Activated naive CD4-positive, alpha-beta T cell treated with Interleukin-2 at 50 U/mL for 16 hours (primary cell): ENCODE measurements at regions not wholly inside any gene's neighbourhood (a gene's known extent, or its start where the extent isn't known, plus 50 kb on each side); places are given as distances from the start of the nearest gene placed in this dataset.

Experiments used
- DNase-seq: peaks from one replicate; pipeline ENCODE4 v3.0.0-alpha.2; 2020

DNA sequence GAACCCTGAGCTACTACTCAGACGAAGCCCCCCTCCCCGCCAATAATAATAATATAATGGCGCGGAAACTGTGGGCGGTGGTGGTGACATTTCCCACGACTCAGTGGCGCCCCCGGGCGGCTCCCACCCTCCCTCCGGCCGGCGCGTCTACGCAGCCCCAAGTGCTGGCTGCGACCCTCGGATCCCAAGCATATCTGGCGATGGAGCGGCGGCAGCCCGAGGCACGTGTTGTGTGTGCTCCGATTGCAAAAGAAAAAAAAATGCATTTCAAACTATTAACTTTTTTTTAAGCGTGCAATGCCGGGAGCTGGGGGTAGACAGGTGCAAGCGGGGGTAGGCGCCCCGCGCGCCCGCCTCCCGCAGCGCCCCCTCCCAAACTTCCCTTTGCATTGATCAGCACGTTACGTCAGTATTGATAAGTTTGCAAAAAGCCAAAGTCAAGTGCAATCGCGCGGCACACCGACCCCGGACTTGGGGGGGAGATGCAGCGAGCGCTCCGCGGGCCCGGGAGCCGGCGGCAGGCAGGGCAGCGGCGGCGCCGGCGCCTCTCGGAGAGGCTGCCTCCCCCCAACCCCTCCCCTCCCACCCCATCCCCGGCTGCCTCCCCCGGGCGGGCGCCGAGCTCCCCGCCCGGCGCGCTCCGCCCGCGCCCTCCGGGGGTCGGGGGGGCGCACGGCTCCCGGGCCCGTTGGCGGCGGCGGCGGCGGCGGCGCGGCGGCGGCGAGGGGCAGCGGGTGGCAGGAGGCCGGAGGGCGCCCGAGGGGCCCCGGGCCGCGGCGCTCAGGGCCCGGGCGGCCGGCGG, 113.1 kb upstream of the MYL2 start:
- no peak for DNase-seq

GRCh38 chr12:111032591-111032919, 112.2 kb upstream of the MYL2 start:
- no peak for DNase-seq

- DNase-seq = no peak
These were observed 111.7 kb upstream of the MYL2 start for GRCh38 chr12:111031916-111032590.

DNA sequence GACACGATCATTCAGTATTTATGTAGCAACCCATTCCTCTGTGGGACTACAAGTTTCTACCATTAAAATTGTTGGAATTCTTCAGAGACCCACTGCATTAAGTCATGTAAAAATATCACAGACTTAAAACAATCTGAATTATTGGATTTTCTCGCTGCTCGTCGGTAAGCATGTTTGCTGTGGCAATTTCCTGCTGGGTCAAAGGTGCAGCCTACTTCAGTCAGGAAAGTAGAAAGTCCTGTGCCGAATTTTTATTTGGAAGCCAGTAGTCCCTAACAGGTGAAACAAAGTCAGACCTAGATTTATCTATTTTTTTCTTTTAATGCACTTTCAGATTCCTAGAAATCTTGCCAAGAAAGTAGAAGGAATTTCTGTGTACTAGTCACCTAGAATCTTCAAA, 110.4 kb upstream of the MYL2 start:
- no peak for DNase-seq

- no peak for DNase-seq
These were observed 109.4 kb upstream of the MYL2 start for GRCh38 chr12:111029732-111030131.

GRCh38 chr12:111029305-111029704, 108.9 kb upstream of the MYL2 start:
- DNase-seq = no peak

DNA sequence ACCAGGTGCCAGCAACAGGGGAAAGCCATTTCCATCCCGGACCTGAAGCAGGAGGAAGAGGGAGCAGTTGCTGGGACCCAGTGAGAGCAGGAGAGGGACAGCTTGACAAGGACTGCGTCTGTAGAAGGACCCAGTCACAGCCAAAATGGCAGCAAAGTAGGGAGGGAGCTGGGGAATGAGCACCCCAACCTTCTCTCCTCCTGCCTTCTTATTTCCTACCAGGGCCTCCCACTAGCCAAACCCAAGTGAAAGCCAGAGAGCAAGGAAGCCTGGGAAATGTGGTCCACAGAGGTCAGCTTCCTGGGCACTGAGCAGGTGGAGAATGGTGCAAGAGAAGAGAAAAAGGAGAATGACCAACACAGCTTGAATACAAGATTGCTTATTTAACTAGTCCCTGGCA, 108.5 kb upstream of the MYL2 start:
- DNase-seq = no peak

DNA sequence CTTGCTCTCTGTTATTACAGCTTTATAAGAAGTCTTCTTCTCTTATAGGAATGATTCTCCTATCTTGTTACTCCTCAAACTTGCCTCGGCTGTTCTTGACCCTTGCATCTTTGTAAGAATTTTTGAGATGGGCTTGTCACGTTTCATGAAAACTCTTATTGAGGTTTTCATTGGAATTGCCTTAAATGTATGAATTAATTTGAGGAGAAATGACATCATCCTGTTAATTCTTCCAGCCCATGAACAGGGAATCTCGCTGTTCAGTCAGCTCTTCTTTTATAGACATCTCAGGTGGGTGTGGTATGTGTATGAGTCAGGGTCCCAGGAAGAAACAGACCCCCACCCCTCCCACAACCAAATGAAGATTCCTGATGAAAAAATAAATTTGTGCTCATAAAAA, 107.1 kb upstream of the MYL2 start:
- DNase-seq = no peak

GRCh38 chr12:111025792-111026430, 105.5 kb upstream of the MYL2 start:
- DNase-seq = no peak

DNA sequence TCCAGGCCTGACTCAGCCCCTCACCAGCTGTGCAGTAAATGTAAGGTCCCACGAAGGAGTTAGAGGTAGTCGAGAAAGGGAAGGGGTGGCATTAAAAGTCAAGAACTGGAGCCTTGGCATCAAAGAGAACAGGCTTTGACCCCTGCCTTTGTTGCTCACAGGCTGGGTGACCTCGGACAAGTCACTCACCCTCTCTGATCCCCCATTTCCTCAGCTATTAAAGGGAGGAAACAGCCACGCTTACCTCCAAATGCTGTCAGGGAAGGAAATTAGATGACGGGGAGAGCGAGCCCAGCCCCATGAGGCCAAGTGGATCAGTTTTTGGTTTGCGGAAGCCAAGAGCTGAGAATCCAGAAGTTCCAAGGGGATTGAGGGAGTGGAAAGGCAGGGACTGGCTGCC, 104.9 kb upstream of the MYL2 start:
- no peak for DNase-seq

- peak; percentile 31 for DNase-seq
These were observed 103.9 kb upstream of the MYL2 start for GRCh38 chr12:111024205-111024801.

DNA sequence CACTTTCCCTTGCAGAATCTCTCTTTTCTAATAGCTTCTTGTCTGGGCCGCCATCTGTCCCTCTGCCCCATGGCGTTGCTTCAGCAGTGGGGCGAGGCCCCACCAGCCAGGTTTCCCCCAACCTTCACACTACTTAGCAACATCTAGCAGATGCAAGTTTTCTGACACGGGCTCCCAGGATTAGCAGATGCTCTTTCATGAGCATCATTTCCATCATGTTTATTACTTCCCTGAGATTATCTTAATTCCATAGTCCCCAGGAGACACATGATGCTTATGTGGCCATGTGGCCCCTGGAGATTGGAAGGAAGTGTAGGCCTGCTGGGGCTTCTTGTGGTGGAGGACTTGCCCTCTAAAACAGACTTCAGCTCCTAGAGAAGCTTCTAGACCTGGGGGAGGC, 102.0 kb upstream of the MYL2 start:
- DNase-seq = no peak

- no peak for DNase-seq
These were observed 94.2 kb upstream of the MYL2 start for GRCh38 chr12:111014547-111014946.

- DNase-seq = no peak
These were observed 92.5 kb upstream of the MYL2 start for GRCh38 chr12:111012918-111013317.

GRCh38 chr12:111011999-111012600, 91.7 kb upstream of the MYL2 start:
- no peak for DNase-seq

DNA sequence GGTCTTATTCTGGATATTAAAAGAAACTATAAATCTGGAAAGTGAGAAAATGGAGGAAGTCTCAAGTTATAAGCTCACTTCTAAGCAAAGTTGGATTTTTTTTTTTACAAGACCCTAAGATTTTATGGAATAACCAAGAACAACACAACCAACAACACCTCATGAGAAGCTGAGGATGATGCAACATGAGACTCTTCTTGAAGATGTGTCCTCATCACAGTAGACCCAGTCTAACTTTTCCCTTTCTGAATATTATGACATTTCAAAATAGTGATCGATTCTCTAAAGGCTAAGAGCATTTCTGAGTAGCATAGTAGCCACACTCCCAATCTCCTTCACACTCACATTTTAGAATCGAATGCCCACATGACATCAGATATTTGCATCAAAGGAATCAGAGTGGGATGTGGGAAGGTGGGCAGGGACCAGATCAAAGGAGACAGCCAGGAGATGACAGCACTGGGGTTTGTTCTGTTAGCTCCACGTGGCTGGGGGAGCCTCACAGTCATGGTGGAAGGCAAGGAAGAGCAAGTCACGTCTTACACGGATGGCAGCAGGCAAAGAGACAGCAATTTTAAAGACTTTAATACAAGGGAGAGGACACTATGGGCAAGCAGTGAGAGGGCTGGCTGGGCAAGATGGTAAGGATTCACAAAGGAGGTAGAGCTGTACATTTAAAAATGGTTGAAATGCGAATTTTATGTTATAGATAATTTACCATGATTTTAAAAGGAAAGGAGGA, 90.7 kb upstream of the MYL2 start:
- DNase-seq = no peak

DNA sequence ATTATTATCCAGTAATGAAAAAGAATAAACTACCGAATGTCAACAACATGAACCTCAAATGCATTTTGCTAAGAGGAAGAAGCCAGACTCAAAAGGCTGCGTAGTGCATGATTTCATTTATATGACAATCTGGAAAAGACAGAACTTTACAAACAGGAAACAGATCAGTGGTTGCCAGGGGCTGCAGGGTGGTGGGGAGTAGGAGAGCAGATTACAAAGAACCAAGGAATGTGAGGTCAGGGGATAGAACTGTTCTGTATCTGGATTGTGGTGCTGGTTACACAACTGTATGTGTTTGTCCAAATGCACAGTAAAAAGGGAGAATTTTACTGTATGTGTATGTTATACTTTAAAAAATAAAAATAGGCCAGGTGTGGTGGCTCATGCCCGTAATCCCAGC, 89.7 kb upstream of the MYL2 start:
- DNase-seq = no peak

- no peak for DNase-seq
These were observed 86.2 kb upstream of the MYL2 start for GRCh38 chr12:111006621-111007020.

- DNase-seq = no peak
These were observed 78.6 kb upstream of the MYL2 start for GRCh38 chr12:110998971-110999370.

DNA sequence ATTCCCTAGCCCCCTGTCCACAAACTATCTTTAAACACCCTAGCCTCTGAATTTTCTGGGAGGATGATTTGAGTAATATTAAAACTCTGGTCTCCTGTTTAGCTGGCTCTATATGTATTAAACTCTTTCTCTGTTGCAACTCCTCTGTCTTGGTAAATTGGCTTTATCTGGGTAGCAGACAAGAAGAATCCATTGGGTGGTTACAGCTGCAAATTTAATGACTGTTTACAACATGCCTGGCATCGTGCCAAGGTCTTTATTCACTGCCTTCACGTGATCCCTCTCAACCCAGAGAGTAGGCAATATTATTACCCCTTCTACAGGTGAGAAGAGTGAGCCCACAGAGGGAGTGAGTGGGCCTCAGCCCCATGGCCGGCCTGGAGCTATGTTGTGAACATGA, 77.8 kb upstream of the MYL2 start:
- DNase-seq = no peak

GRCh38 chr12:110996415-110996814, 76.0 kb upstream of the MYL2 start:
- no peak for DNase-seq

DNA sequence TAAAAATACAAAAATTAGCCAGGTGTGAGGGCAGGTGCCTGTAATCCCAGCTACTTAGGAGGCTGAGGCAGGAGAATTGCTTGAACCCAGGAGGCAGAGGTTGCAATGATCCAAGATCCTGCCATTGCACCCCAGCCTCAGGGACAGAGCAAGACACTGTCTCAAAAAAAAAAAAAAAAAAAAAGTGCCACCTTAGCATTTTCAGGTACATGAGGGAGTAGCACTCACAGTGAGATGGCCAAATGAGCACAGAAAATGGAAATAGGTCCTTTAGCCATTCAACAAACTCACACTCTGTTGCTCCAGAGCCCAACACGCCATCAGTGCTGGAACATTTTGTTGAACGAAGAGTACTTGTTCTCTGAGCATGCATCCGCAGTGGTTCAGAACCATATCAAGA, 75.2 kb upstream of the MYL2 start:
- no peak for DNase-seq

DNA sequence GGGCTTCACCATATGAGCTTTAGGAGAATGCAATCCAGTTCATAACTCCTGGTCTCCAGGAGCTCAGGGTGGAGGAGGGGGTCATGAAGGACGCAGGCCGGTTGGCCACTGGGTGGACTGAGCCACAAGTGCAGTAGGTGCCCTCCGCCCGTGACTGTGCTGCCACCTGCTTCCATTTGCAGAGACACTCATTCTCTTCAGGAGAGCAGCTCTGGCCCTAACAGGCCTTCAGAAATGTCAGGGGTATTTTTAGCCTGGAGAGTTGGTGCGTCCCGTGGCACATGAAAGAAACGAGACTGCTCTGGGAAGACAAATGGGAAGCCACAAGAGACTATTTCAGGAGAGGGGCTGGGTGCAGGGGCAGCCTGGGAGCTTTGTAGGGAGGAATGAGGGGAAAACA, 74.6 kb upstream of the MYL2 start:
- DNase-seq = no peak
